Astrocyte (in vitro differentiated cells and primary cell): ENCODE measurements at regions not wholly inside any gene's neighbourhood (a gene's known extent, or its start where the extent isn't known, plus 50 kb on each side); places are given as distances from the start of the nearest gene placed in this dataset.

Source experiments
- EZH2 ChIP-seq: IDR thresholded peaks from 2 replicates; pipeline ENCODE4 v1.6.1; 2012; ENCODE audit warnings: mild to moderate bottlenecking, low read length, inconsistent platforms; ENCODE audit not compliant: insufficient read depth
- TF ChIP-seq, protein P1 (sequence below): IDR thresholded peaks from 2 replicates; pipeline ENCODE4 v1.5.1; 2011; ENCODE audit warnings: low read depth, mild to moderate bottlenecking, inconsistent platforms, low read length, moderate library complexity; ENCODE audit not compliant: insufficient read depth

DNA sequence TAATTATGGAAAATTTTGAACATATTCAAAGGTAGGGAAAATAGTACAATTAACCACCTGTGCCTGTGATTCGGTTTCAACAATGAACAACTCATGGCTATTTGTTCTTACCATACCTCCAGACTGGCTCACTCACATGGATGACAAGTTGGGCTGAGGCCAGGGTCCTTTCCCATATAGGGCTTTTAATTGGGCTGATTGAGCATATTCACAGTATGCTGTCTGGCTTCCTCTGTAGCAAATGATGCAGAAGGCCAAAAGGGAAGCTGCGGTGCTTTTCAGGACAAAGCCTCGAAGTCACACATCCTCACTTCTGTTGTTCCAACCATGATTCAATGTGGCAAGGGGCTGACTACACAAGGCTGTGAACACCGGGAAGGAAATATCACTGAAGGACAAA lies 297.5 kb upstream of the SLC16A7 start:
- TF ChIP-seq, protein P1, sequence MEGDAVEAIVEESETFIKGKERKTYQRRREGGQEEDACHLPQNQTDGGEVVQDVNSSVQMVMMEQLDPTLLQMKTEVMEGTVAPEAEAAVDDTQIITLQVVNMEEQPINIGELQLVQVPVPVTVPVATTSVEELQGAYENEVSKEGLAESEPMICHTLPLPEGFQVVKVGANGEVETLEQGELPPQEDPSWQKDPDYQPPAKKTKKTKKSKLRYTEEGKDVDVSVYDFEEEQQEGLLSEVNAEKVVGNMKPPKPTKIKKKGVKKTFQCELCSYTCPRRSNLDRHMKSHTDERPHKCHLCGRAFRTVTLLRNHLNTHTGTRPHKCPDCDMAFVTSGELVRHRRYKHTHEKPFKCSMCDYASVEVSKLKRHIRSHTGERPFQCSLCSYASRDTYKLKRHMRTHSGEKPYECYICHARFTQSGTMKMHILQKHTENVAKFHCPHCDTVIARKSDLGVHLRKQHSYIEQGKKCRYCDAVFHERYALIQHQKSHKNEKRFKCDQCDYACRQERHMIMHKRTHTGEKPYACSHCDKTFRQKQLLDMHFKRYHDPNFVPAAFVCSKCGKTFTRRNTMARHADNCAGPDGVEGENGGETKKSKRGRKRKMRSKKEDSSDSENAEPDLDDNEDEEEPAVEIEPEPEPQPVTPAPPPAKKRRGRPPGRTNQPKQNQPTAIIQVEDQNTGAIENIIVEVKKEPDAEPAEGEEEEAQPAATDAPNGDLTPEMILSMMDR, result no peak
- TF ChIP-seq EZH2, result no peak
